Loucy (cell line): ENCODE measurements at regions not wholly inside any gene's neighbourhood (a gene's known extent, or its start where the extent isn't known, plus 50 kb on each side); places are given as distances from the start of the nearest gene placed in this dataset.

ENCODE experiments used
- CTCF ChIP-seq: fragments of 200-600 bp; sonication (generic); conservative IDR thresholded peaks from 2 replicates; pipeline ENCODE4 v1.5.1; 2014; ENCODE audit warnings: mild to moderate bottlenecking, antibody characterized with exemption, low read length
- EZH2phosphoT487 ChIP-seq: fragments of 200-600 bp; IDR thresholded peaks from 2 replicates; pipeline ENCODE4 v1.6.1; 2018; ENCODE audit warnings: antibody characterized with exemption, mild to moderate bottlenecking, moderate library complexity, borderline replicate concordance

GRCh38 chr2:153091344-153091743 is 372.9 kb downstream of the ARL6IP6 start:
- no peak for TF ChIP-seq CTCF
- no peak for TF ChIP-seq EZH2phosphoT487
